GM23338 (cell line): ENCODE measurements at regions not wholly inside any gene's neighbourhood (a gene's known extent, or its start where the extent isn't known, plus 50 kb on each side); places are given as distances from the start of the nearest gene placed in this dataset.

Experiments used
- ATAC-seq: fragments of 200-7000 bp; cut with Tn5 transposase; 3 replicates; pipeline ENCODE4 v1.9.1; 2020
- DNase-seq: peaks from one replicate; pipeline ENCODE4 v3.0.0-alpha.2; 2015; ENCODE audit warnings: low spot score
- H2AFZ ChIP-seq: fragments of 200-600 bp; sonication (generic); 2 replicates; pipeline ENCODE4 v1.8.0; 2016; ENCODE audit warnings: antibody characterized with exemption, mild to moderate bottlenecking, moderate library complexity
- H3F3A ChIP-seq: fragments of 200-600 bp; sonication (generic); replicated peaks from 2 replicates; pipeline ENCODE4 v1.8.0; 2017; ENCODE audit warnings: antibody characterized with exemption, mixed run types, low read depth
- H3K27ac ChIP-seq: fragments of 200-600 bp; sonication (generic); 2 replicates; pipeline ENCODE4 v1.6.1; 2016; ENCODE audit warnings: low read depth
- H3K27me3 ChIP-seq: fragments of 200-600 bp; sonication (generic); 2 replicates; pipeline ENCODE4 v1.8.0; 2016; ENCODE audit warnings: mild to moderate bottlenecking, mixed run types, moderate library complexity; ENCODE audit not compliant: insufficient read depth
- H3K36me3 ChIP-seq: fragments of 200-600 bp; sonication (generic); 2 replicates; pipeline ENCODE4 v1.8.0; 2016; ENCODE audit warnings: mild to moderate bottlenecking; ENCODE audit not compliant: insufficient read depth
- H3K4me1 ChIP-seq: fragments of 200-600 bp; sonication (generic); 2 replicates; pipeline ENCODE4 v1.8.0; 2016; ENCODE audit warnings: mild to moderate bottlenecking, moderate library complexity; ENCODE audit not compliant: insufficient read depth
- H3K4me2 ChIP-seq: fragments of 200-600 bp; sonication (generic); 2 replicates; pipeline ENCODE4 v1.7.1; 2017; ENCODE audit warnings: mixed run types
- H3K4me3 ChIP-seq: fragments of 200-600 bp; sonication (generic); 2 replicates; pipeline ENCODE4 v1.6.1; 2016; ENCODE audit warnings: mixed run types
- H3K79me2 ChIP-seq: fragments of 200-600 bp; sonication (generic); replicated peaks from 2 replicates; pipeline ENCODE4 v1.8.0; 2017; ENCODE audit warnings: mild to moderate bottlenecking; ENCODE audit not compliant: insufficient read depth
- H3K9me2 ChIP-seq: fragments of 200-600 bp; sonication (generic); 2 replicates; pipeline ENCODE4 v1.8.0; 2017; ENCODE audit not compliant: insufficient read depth
- H4K20me1 ChIP-seq: fragments of 200-600 bp; sonication (generic); replicated peaks from 2 replicates; pipeline ENCODE4 v1.8.0; 2017; ENCODE audit warnings: mild to moderate bottlenecking; ENCODE audit not compliant: insufficient read depth
- H3K27ac Mint-ChIP-seq: 2 replicates; pipeline ENCODE4 v1.8.0; 2020; ENCODE audit warnings: inconsistent platforms, mild to moderate bottlenecking, moderate library complexity, mixed read lengths
- H3K27me3 Mint-ChIP-seq: 3 replicates; pipeline ENCODE4 v1.8.0; 2022; ENCODE audit warnings: low read depth, mild to moderate bottlenecking, moderate library complexity, mixed read lengths, inconsistent platforms; ENCODE audit not compliant: insufficient read depth, poor library complexity
- H3K36me3 Mint-ChIP-seq: 3 replicates; pipeline ENCODE4 v1.8.0; 2021; ENCODE audit warnings: low read depth, mild to moderate bottlenecking, inconsistent platforms, moderate library complexity, mixed read lengths
- H3K4me1 Mint-ChIP-seq: 3 replicates; pipeline ENCODE4 v1.8.0; 2020; ENCODE audit warnings: mild to moderate bottlenecking, inconsistent platforms, mixed read lengths
- H3K4me3 Mint-ChIP-seq: 3 replicates; pipeline ENCODE4 v1.8.0; 2021; ENCODE audit warnings: moderate library complexity, mild to moderate bottlenecking, inconsistent platforms, mixed read lengths
- H3K9me3 Mint-ChIP-seq: 3 replicates; pipeline ENCODE4 v1.8.0; 2020; ENCODE audit warnings: moderate library complexity, mild to moderate bottlenecking, inconsistent platforms, mixed read lengths
- CREB1 ChIP-seq: fragments of 250-450 bp; sonication (Bioruptor Pico); IDR thresholded peaks from 2 replicates; pipeline ENCODE4 v1.5.0; 2020; ENCODE audit warnings: low read depth, mild to moderate bottlenecking, moderate library complexity
- EZH2 ChIP-seq: fragments of 200-600 bp; sonication (generic); IDR thresholded peaks from one replicate; pipeline ENCODE4 v1.8.0; 2017; ENCODE audit warnings: antibody characterized with exemption, mild to moderate bottlenecking, low read depth; ENCODE audit not compliant: unreplicated experiment
- EZH2phosphoT487 ChIP-seq: fragments of 200-600 bp; sonication (generic); IDR thresholded peaks from one replicate; pipeline ENCODE4 v1.8.1; 2018; ENCODE audit warnings: antibody characterized with exemption; ENCODE audit not compliant: unreplicated experiment
- JUNB ChIP-seq: IDR thresholded peaks from one replicate; pipeline ENCODE4 v1.6.1; 2016; ENCODE audit warnings: antibody characterized with exemption; ENCODE audit not compliant: unreplicated experiment
- POLR2AphosphoS5 ChIP-seq: IDR thresholded peaks from 2 replicates; pipeline ENCODE4 v1.6.1; 2016; ENCODE audit warnings: antibody characterized with exemption, low read depth
- ZNF331 ChIP-seq: fragments of 250-450 bp; sonication (Bioruptor Pico); IDR thresholded peaks from 2 replicates; pipeline ENCODE4 v1.5.0; 2020; ENCODE audit warnings: low read depth, mild to moderate bottlenecking, moderate library complexity
- TF ChIP-seq, protein P1 (sequence below): fragments of 250-450 bp; sonication (Bioruptor Pico); IDR thresholded peaks from 2 replicates; pipeline ENCODE4 v1.5.0; 2020; ENCODE audit warnings: mild to moderate bottlenecking, moderate library complexity
- TF ChIP-seq, protein P2 (sequence below), 2 experiments: fragments of 200-600 bp in 1 of 2; sonication (generic) in 1 of 2; conservative IDR thresholded peaks; 2 replicates each; pipeline versions ENCODE4 v1.5.1 to v1.6.1; 2016 to 2017; ENCODE audit warnings: antibody characterized with exemption in 2 of 2, low read depth in 2 of 2, mild to moderate bottlenecking in 2 of 2, moderate library complexity in 1 of 2
- TF ChIP-seq, protein P3 (sequence below): IDR thresholded peaks from one replicate; pipeline ENCODE4 v1.6.1; 2018; ENCODE audit warnings: antibody characterized with exemption; ENCODE audit not compliant: unreplicated experiment

DNA sequence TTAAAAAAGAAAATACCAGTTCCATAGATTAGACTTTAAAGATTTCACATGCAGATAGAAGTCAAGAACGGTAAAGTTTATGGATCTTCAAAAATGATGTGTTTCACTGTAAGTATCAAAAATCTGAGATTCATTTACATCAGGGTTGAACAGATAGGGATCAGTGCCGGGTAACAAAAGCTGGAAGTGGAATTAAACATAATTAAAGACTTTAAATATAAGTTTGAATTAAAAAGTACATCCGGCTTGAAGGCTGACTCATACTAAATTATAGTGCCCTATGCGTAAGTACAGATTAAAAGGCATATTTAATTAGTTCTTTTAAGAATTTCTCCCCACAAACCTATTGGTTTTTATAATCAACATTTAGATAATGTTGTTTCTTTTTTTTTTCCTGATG, 312.7 kb downstream of the PRL start (continued):
- TF ChIP-seq, protein P1, sequence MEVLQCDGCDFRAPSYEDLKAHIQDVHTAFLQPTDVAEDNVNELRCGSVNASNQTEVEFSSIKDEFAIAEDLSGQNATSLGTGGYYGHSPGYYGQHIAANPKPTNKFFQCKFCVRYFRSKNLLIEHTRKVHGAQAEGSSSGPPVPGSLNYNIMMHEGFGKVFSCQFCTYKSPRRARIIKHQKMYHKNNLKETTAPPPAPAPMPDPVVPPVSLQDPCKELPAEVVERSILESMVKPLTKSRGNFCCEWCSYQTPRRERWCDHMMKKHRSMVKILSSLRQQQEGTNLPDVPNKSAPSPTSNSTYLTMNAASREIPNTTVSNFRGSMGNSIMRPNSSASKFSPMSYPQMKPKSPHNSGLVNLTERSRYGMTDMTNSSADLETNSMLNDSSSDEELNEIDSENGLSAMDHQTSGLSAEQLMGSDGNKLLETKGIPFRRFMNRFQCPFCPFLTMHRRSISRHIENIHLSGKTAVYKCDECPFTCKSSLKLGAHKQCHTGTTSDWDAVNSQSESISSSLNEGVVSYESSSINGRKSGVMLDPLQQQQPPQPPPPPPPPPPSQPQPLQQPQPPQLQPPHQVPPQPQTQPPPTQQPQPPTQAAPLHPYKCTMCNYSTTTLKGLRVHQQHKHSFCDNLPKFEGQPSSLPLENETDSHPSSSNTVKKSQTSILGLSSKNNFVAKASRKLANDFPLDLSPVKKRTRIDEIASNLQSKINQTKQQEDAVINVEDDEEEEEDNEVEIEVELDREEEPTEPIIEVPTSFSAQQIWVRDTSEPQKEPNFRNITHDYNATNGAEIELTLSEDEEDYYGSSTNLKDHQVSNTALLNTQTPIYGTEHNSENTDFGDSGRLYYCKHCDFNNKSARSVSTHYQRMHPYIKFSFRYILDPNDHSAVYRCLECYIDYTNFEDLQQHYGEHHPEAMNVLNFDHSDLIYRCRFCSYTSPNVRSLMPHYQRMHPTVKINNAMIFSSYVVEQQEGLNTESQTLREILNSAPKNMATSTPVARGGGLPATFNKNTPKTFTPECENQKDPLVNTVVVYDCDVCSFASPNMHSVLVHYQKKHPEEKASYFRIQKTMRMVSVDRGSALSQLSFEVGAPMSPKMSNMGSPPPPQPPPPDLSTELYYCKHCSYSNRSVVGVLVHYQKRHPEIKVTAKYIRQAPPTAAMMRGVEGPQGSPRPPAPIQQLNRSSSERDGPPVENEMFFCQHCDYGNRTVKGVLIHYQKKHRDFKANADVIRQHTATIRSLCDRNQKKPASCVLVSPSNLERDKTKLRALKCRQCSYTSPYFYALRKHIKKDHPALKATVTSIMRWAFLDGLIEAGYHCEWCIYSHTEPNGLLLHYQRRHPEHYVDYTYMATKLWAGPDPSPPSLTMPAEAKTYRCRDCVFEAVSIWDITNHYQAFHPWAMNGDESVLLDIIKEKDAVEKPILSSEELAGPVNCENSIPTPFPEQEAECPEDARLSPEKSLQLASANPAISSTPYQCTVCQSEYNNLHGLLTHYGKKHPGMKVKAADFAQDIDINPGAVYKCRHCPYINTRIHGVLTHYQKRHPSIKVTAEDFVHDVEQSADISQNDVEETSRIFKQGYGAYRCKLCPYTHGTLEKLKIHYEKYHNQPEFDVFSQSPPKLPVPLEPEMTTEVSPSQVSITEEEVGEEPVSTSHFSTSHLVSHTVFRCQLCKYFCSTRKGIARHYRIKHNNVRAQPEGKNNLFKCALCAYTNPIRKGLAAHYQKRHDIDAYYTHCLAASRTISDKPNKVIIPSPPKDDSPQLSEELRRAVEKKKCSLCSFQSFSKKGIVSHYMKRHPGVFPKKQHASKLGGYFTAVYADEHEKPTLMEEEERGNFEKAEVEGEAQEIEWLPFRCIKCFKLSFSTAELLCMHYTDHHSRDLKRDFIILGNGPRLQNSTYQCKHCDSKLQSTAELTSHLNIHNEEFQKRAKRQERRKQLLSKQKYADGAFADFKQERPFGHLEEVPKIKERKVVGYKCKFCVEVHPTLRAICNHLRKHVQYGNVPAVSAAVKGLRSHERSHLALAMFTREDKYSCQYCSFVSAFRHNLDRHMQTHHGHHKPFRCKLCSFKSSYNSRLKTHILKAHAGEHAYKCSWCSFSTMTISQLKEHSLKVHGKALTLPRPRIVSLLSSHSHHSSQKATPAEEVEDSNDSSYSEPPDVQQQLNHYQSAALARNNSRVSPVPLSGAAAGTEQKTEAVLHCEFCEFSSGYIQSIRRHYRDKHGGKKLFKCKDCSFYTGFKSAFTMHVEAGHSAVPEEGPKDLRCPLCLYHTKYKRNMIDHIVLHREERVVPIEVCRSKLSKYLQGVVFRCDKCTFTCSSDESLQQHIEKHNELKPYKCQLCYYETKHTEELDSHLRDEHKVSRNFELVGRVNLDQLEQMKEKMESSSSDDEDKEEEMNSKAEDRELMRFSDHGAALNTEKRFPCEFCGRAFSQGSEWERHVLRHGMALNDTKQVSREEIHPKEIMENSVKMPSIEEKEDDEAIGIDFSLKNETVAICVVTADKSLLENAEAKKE (CRISPR knock-in tag), result no peak
- TF ChIP-seq POLR2AphosphoS5 (no peak), EZH2phosphoT487 (no peak), JUNB (no peak)
- TF ChIP-seq, protein P2, sequence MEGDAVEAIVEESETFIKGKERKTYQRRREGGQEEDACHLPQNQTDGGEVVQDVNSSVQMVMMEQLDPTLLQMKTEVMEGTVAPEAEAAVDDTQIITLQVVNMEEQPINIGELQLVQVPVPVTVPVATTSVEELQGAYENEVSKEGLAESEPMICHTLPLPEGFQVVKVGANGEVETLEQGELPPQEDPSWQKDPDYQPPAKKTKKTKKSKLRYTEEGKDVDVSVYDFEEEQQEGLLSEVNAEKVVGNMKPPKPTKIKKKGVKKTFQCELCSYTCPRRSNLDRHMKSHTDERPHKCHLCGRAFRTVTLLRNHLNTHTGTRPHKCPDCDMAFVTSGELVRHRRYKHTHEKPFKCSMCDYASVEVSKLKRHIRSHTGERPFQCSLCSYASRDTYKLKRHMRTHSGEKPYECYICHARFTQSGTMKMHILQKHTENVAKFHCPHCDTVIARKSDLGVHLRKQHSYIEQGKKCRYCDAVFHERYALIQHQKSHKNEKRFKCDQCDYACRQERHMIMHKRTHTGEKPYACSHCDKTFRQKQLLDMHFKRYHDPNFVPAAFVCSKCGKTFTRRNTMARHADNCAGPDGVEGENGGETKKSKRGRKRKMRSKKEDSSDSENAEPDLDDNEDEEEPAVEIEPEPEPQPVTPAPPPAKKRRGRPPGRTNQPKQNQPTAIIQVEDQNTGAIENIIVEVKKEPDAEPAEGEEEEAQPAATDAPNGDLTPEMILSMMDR (conservative IDR thresholded peaks at IDR 0.05; ENCODE audit: low read depth in 2 of 2), result no peak

DNA sequence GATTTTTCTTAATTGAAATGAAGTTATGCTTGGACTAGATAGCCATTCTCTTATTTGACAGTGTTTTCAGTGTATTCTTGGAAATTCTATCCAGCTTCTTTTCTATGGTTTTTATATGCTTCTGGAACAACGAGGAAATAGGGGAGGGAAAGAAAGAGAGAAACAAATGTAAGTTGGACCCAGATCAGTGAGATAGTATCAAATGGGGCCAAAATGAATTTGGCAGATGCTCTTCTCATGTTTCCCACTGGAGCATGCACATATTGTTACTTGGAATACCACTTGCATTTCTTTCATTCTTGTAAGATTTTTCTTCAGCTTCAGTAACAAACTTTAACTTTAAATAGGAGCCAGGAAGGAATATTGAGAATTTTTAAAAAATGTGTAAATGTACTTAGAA, 312.3 kb downstream of the PRL start:
- no peak overlapping the region for H3K4me3 ChIP-seq
- H3K4me1 ChIP-seq, result no peaks in the 10 kb centered on the region
- H2AFZ ChIP-seq, result no peak overlapping the region
- no peak overlapping the region for H3K27ac ChIP-seq
- H3K36me3 ChIP-seq, result no peaks in the 10 kb centered on the region; the same call in none of the 2 replicates
- H3K79me2 ChIP-seq, result peaks cover 30% of the 10 kb centered on the region
- peaks cover 13% of the 10 kb centered on the region for H3K4me1 Mint-ChIP-seq
- H3K4me2 ChIP-seq, result no peak overlapping the region
- ATAC-seq (no peak), DNase-seq (no peak)
- H3K4me3 Mint-ChIP-seq, result no peak overlapping the region
- peaks cover 11% of the 10 kb centered on the region; the same call in 1 of the 2 replicates for H3K27me3 ChIP-seq
- no peak overlapping the region for H3K27ac Mint-ChIP-seq
- H3K27me3 Mint-ChIP-seq, result peaks cover 18% of the 10 kb centered on the region
- H4K20me1 ChIP-seq, result 0 out of 2 replicates have a peak, but pooled peaks cover 5% of the 10 kb centered on the region
- 0 out of 2 replicates have a peak, but pooled peaks cover 6% of the 10 kb centered on the region for H3K9me2 ChIP-seq
- peaks cover 25% of the 10 kb centered on the region for H3K9me3 Mint-ChIP-seq
- no peaks in the 10 kb centered on the region for H3F3A ChIP-seq
- peaks cover 42% of the 10 kb centered on the region for H3K36me3 Mint-ChIP-seq
- TF ChIP-seq, protein P2 (conservative IDR thresholded peaks at IDR 0.05; ENCODE audit: low read depth in 2 of 2), result no peak
- TF ChIP-seq CREB1 (CRISPR knock-in tag) (no peak), JUNB (no peak), EZH2 (no peak), ZNF331 (CRISPR knock-in tag) (no peak), POLR2AphosphoS5 (no peak), EZH2phosphoT487 (no peak)
- TF ChIP-seq, protein P3, sequence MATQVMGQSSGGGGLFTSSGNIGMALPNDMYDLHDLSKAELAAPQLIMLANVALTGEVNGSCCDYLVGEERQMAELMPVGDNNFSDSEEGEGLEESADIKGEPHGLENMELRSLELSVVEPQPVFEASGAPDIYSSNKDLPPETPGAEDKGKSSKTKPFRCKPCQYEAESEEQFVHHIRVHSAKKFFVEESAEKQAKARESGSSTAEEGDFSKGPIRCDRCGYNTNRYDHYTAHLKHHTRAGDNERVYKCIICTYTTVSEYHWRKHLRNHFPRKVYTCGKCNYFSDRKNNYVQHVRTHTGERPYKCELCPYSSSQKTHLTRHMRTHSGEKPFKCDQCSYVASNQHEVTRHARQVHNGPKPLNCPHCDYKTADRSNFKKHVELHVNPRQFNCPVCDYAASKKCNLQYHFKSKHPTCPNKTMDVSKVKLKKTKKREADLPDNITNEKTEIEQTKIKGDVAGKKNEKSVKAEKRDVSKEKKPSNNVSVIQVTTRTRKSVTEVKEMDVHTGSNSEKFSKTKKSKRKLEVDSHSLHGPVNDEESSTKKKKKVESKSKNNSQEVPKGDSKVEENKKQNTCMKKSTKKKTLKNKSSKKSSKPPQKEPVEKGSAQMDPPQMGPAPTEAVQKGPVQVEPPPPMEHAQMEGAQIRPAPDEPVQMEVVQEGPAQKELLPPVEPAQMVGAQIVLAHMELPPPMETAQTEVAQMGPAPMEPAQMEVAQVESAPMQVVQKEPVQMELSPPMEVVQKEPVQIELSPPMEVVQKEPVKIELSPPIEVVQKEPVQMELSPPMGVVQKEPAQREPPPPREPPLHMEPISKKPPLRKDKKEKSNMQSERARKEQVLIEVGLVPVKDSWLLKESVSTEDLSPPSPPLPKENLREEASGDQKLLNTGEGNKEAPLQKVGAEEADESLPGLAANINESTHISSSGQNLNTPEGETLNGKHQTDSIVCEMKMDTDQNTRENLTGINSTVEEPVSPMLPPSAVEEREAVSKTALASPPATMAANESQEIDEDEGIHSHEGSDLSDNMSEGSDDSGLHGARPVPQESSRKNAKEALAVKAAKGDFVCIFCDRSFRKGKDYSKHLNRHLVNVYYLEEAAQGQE, result no peak
